IMR-90 (cell line): ENCODE measurements at regions not wholly inside any gene's neighbourhood (a gene's known extent, or its start where the extent isn't known, plus 50 kb on each side); places are given as distances from the start of the nearest gene placed in this dataset.

Experiments
- ATAC-seq: fragments of 200-7000 bp; cut with Tn5 transposase; 2 replicates; pipeline ENCODE4 v1.9.1; 2020; ENCODE audit warnings: low read depth, mild to moderate bottlenecking, moderate library complexity
- BruUV-seq: library from RNA; stranded (reverse); fragments of 400-500 nt; replicated peaks from 2 replicates; lab custom pipeline; 2021; lab: Mats Ljungman, UMichigan
- CTCF ChIA-PET: fragments of 300-600 bp; formaldehyde crosslinking; extraction: SDS; loops from one replicate; lab custom pipeline; 2021; ENCODE audit warnings: antibody characterized with exemption; lab: Yijun Ruan, JAX
- POLR2A ChIA-PET: fragments of 300-600 bp; sonication (Branson Sonifier 250); formaldehyde crosslinking; loops from one replicate; lab custom pipeline; 2022; ENCODE audit warnings: antibody characterized with exemption; ENCODE audit not compliant: unreplicated experiment; lab: Charles Lee
- DNase-seq: peaks from one replicate; pipeline ENCODE4 v3.0.0; 2013
- H2AFZ ChIP-seq: replicated peaks from 2 replicates; pipeline ENCODE3; 2013; ENCODE audit warnings: low read length, mild to moderate bottlenecking; ENCODE audit not compliant: poor library complexity
- H2AK5ac ChIP-seq: 2 replicates; pipeline ENCODE4 v1.6.1; 2013; ENCODE audit warnings: low read depth, low read length, inconsistent platforms
- H2AK9ac ChIP-seq: replicated peaks from 2 replicates; pipeline ENCODE3; 2013; ENCODE audit warnings: mild to moderate bottlenecking, low read depth, low read length, moderate library complexity; ENCODE audit not compliant: poor library complexity
- H2BK120ac ChIP-seq: 2 replicates; pipeline ENCODE4 v1.6.1; 2013; ENCODE audit warnings: low read depth, low read length, inconsistent platforms
- H2BK15ac ChIP-seq: 3 replicates; pipeline ENCODE4 v1.6.1; 2013; ENCODE audit warnings: low read depth, low read length, inconsistent platforms
- H2BK20ac ChIP-seq: 2 replicates; pipeline ENCODE4 v1.6.1; 2013; ENCODE audit warnings: low read depth, mild to moderate bottlenecking, inconsistent platforms, low read length, moderate library complexity
- H2BK5ac ChIP-seq: 2 replicates; pipeline ENCODE4 v1.6.1; 2013; ENCODE audit warnings: mild to moderate bottlenecking, low read depth, low read length, inconsistent platforms; ENCODE audit not compliant: poor library complexity, severe bottlenecking
- H3K14ac ChIP-seq: replicated peaks from 2 replicates; pipeline ENCODE4 v1.6.1; 2013; ENCODE audit warnings: low read depth, low read length, inconsistent platforms
- H3K18ac ChIP-seq: 2 replicates; pipeline ENCODE4 v1.6.1; 2013; ENCODE audit warnings: low read depth, low read length, control low read depth
- H3K23ac ChIP-seq: 2 replicates; pipeline ENCODE4 v1.6.1; 2013; ENCODE audit warnings: low read depth, low read length, inconsistent platforms
- H3K27ac ChIP-seq: 2 replicates; pipeline ENCODE4 v1.5.1; 2013; ENCODE audit warnings: mild to moderate bottlenecking, control low read depth, low read length; ENCODE audit not compliant: insufficient read depth
- H3K27me3 ChIP-seq: 2 replicates; pipeline ENCODE4 v1.6.1; 2013; ENCODE audit warnings: low read length; ENCODE audit not compliant: control insufficient read depth, insufficient read depth
- H3K36me3 ChIP-seq: 2 replicates; pipeline ENCODE4 v1.6.1; 2013; ENCODE audit warnings: low read length, mixed read lengths; ENCODE audit not compliant: control insufficient read depth, insufficient read depth
- H3K4ac ChIP-seq: 2 replicates; pipeline ENCODE4 v1.6.1; 2013; ENCODE audit warnings: low read depth, low read length, inconsistent platforms
- H3K4me1 ChIP-seq: 2 replicates; pipeline ENCODE4 v1.6.1; 2013; ENCODE audit warnings: low read length, mixed read lengths; ENCODE audit not compliant: control insufficient read depth, insufficient read depth
- H3K4me2 ChIP-seq: 2 replicates; pipeline ENCODE4 v1.6.1; 2013; ENCODE audit warnings: low read depth, mild to moderate bottlenecking, control low read depth, low read length, moderate library complexity
- H3K4me3 ChIP-seq: 2 replicates; pipeline ENCODE4 v1.5.1; 2013; ENCODE audit warnings: low read depth, mild to moderate bottlenecking, control low read depth, low read length, moderate library complexity; ENCODE audit not compliant: insufficient read depth
- H3K56ac ChIP-seq: 2 replicates; pipeline ENCODE4 v1.6.1; 2013; ENCODE audit warnings: low read length, inconsistent platforms; ENCODE audit not compliant: insufficient read depth; ENCODE audit errors: extremely low read depth
- H3K79me1 ChIP-seq, 2 experiments: 2 replicates each; pipeline ENCODE4 v1.6.1; 2013; ENCODE audit warnings: low read length in 2 of 2, inconsistent platforms in 1 of 2, low read depth in 1 of 2
- H3K9ac ChIP-seq: 2 replicates; pipeline ENCODE4 v1.6.1; 2013; ENCODE audit warnings: low read depth, low read length, control low read depth
- H3K9me1 ChIP-seq: 2 replicates; pipeline ENCODE4 v1.6.1; 2013; ENCODE audit warnings: low read length, inconsistent platforms; ENCODE audit not compliant: insufficient read depth
- H3K9me3 ChIP-seq: 2 replicates; pipeline ENCODE4 v1.6.1; 2013; ENCODE audit warnings: low read length; ENCODE audit not compliant: control insufficient read depth, insufficient read depth
- H4K20me1 ChIP-seq: 2 replicates; pipeline ENCODE4 v1.6.1; 2013; ENCODE audit warnings: low read length, inconsistent platforms; ENCODE audit not compliant: insufficient read depth
- H4K5ac ChIP-seq: 2 replicates; pipeline ENCODE4 v1.6.1; 2013; ENCODE audit warnings: mild to moderate bottlenecking, low read depth, low read length, control low read depth
- H4K8ac ChIP-seq, 2 experiments: 2 replicates each; pipeline ENCODE4 v1.6.1; 2013; ENCODE audit warnings: low read depth in 2 of 2, low read length in 2 of 2, control low read depth in 1 of 2, inconsistent platforms in 1 of 2
- H4K91ac ChIP-seq: 2 replicates; pipeline ENCODE4 v1.6.1; 2013; ENCODE audit warnings: low read depth, low read length, inconsistent platforms; ENCODE audit not compliant: insufficient read depth
- CTCF ChIP-seq: conservative IDR thresholded peaks from 2 replicates; pipeline ENCODE4 v1.5.1; 2012; ENCODE audit warnings: mild to moderate bottlenecking, low read depth, low read length, improper control_type of control experiment
- MAFK ChIP-seq: IDR thresholded peaks from 2 replicates; pipeline ENCODE4 v1.6.1; 2012; ENCODE audit warnings: low read depth, low read length, improper control_type of control experiment
- MAZ ChIP-seq: IDR thresholded peaks from 2 replicates; pipeline ENCODE4 v1.6.1; 2012; ENCODE audit warnings: low read depth, mild to moderate bottlenecking, low read length, improper control_type of control experiment, moderate library complexity, borderline replicate concordance
- RAD21 ChIP-seq: IDR thresholded peaks from 2 replicates; pipeline ENCODE4 v1.6.1; 2012; ENCODE audit warnings: low read length, improper control_type of control experiment
- RCOR1 ChIP-seq: IDR thresholded peaks from 2 replicates; pipeline ENCODE4 v1.6.1; 2012; ENCODE audit warnings: mild to moderate bottlenecking, low read length, improper control_type of control experiment; ENCODE audit not compliant: insufficient replicate concordance
- WGBS, 2 experiments: methylation state at CpG; one replicate each; pipeline versions ENCODE4 v1.1.5 to v1.1.7; 2013; ENCODE audit warnings: missing lambda C conversion rate in 2 of 2; ENCODE audit not compliant: insufficient read length in 1 of 2; ENCODE audit errors: extremely low coverage in 2 of 2; 5-methylcytosine and 5-hydroxymethylcytosine counted together
- dilution Hi-C: fragments of 300-500 bp; cut with HindIII; formaldehyde crosslinking; loops from one replicate; pipeline ENCODE4 v1.14.3; 2018; ENCODE audit warnings: low sequenced_read_pairs; ENCODE audit not compliant: unreplicated experiment
- in situ Hi-C: fragments of 300-500 bp; cut with MboI; formaldehyde crosslinking; loops from 3 replicates; pipeline ENCODE4 v1.14.3; 2019; ENCODE audit warnings: low sequenced_read_pairs, inconsistent platforms, mixed read lengths
- intact Hi-C: fragments of 100-400 bp; cut with micrococcal nuclease; formaldehyde crosslinking; loops from 2 replicates; pipeline ENCODE4 v1.10.0; 2022

- H3K36me3 ChIP-seq = no peaks in the 10 kb centered on the region
- H3K23ac ChIP-seq = no peak overlapping the region
- no CpG with 5 or more reads among the region's 3 CpGs for WGBS, 2 experiments
- H3K9ac ChIP-seq = no peak overlapping the region
- no peak overlapping the region for H2BK15ac ChIP-seq
- ATAC-seq = no peak
- intact Hi-C loops = no loop called here
- no peak overlapping the region for H3K14ac ChIP-seq
- in situ Hi-C loops = no loop called here
- H4K5ac ChIP-seq = no peak overlapping the region
- no peak overlapping the region for H2AK5ac ChIP-seq
- POLR2A ChIA-PET = no interaction called here
- no peak overlapping the region for H3K4ac ChIP-seq
- H4K91ac ChIP-seq = no peak overlapping the region
- TF ChIP-seq RCOR1 (no peak), CTCF (no peak), MAFK (no peak), RAD21 (no peak), MAZ (no peak)
- H3K4me3 ChIP-seq = no peak overlapping the region
- H2BK120ac ChIP-seq = no peak overlapping the region
- H3K9me3 ChIP-seq = no peaks in the 10 kb centered on the region
- H3K9me1 ChIP-seq = no peaks in the 10 kb centered on the region
- no peak overlapping the region for H3K56ac ChIP-seq
- no peak overlapping the region for H4K8ac ChIP-seq
- H2BK5ac ChIP-seq = no peak overlapping the region
- no TSS peak for BruUV-seq
- no peak overlapping the region for H2BK20ac ChIP-seq
- dilution Hi-C loops = no loop called here
- H3K79me1 ChIP-seq = no peaks in the 10 kb centered on the region
- H3K4me1 ChIP-seq = no peaks in the 10 kb centered on the region
- H3K4me2 ChIP-seq = no peak overlapping the region
- H4K20me1 ChIP-seq = no peaks in the 10 kb centered on the region
- peaks cover 1% of the 10 kb centered on the region; the same call in 1 of the 2 replicates for H3K27me3 ChIP-seq
- DNase-seq = no peak
- H2AFZ ChIP-seq = no peak overlapping the region
- no peak overlapping the region for H3K18ac ChIP-seq
- no peak overlapping the region for H2AK9ac ChIP-seq
- CTCF ChIA-PET = interaction anchor here (1.6 kb wide), 1 partner anchor 13 kb away, joined by 3 read pairs; no protein-coding TSS in a partner anchor
- H3K27ac ChIP-seq = no peak overlapping the region
Observed at GRCh38 chr1:221022331-221022730, 143.1 kb downstream of the HLX start.
